ENCODE measurements at regions not wholly inside any gene's neighbourhood (a gene's known extent, or its start where the extent isn't known, plus 50 kb on each side); places are given as distances from the start of the nearest gene placed in this dataset.

DNA sequence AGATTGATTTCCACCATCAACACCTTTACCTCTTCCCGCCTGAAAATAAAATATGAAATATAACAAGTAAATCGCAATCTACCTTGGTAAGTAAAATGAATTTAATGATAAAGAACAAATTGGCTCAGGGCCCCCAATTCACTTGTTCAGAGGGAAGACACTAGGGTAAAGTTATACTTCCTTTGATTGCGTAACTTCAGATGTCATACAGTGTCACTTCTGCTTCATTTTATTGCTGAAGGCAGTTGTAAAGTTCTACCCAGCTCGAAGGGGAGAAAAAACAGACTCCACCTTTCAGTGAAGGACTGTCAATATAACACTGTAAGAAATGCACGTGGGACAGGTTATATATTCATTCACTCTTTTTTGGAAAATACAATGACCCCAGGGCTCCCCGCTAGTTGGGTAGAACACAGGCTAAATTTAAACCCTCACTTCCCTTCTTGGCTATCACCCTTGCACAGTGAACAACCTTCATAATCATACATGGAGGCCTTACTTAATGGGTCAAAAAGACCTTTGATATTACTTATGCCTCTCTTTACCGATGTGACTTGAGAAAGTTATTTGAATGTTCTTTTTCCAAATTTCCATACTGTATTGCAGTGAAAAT is 848.8 kb downstream of the MAT2B start:
- DNase-seq (ENCODE audit: low spot score in 2 of 2), result no peak
- no peak for FAIRE-seq

DNA sequence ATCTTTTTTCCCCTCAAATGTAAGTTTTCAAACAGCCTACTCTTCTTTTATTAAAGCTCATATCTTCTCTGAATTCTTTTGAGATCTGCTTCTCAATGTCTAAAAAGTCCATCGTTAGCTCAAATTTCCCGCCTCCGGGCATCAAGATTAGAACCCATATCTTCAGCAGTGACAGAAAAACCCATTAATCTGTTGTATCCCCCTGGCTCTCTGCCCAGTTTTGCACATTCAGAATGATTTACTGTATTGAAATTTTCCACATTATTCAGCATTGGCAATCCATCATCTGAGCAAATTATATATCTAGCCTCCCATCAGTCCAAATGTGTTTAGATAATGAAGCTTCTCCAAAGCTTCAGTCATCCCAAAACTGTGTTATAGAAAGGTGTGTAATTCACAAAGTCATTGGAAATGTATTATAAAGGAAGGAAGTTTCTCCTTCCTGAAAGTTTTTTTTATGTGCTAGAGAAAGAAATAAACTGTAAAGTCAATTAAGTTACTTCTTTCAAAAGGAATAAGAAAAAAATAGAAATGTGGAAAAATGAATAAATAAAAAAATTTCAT is 849.9 kb downstream of the MAT2B start:
- no peak for DNase-seq (ENCODE audit: low spot score in 2 of 2)
- peak; percentile 26 for FAIRE-seq

DNA sequence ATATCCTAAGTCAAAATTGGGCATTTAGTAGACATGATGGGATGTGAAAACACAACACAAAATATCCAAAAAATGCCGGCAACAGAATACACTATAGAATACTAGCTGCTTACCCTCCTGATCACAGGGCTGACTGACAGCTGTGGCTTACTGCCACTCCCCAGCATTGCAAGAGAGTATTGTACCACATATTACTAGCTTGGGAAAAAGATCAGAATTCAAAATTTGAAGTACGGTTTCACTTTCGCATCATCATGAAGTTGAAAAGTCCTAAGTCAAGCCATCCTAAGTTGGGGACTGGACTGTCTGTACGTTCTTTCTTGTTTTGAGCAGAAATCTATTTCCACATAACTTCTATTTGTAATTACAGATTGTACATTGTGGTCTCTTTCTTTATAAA is 851.4 kb downstream of the MAT2B start:
- DNase-seq (ENCODE audit: low spot score in 2 of 2) (no peak), FAIRE-seq (no peak)

DNA sequence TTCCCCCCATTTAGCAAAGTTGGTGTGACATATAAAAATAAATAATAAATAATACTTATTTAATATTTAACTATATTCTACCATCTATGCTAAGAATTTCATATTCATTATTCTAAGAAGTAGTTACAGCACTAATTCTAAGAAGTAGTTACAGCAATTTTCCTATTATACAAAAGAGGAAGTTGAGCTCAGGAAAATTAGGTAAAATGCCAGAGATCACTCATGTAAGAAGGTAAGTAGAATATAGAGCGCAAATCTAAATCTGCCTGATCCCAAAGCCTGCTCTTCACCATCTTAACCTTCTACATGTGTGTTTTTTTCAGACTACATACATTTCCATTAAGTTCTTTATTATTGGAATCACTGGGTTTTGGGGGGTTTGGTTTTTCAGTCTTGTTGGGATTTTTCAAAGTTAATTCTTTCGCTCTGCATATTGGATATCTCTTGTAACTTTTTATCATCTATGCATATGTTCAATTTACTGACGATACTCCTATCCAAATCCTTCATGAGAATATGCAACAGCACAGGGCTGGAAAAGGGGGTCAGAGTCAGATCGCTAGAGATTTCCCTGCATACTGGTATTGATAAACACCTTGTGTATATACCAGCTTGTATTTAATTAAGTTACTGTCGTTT is 852.1 kb downstream of the MAT2B start:
- FAIRE-seq (no peak), DNase-seq (ENCODE audit: low spot score in 2 of 2) (no peak)

DNA sequence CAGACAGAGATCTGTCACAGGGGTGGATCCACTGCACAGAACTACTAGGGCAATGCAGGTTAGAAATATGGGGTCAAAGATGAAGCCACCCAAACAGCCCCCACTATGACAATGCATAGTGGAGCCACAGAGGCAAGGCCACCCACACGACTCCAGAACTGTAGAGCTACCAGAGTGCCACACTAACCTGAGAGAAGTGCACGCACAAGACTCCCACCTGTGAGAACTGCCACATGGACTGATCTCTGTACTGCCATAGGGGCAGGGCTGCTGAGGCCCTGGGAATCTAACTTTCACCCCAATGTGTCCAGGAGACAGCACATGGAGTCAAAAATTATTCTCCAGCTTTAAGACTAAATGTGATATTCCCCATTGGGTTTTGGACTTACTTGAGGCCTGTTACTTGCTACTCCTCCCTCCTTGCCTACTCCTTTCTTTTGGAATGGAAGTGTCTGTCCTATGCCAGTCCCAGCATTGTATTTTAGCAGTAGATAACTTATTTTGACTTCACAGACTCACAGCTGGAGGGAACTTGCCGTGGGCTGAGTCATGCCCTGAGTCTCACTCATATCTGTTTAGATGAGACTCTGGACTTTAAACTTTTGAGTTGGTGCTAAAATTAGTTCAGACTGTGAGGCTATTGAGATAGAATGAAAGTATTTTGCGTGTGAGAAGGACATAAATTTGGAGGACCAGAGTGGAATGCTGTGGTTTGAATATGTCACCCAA is 853.3 kb downstream of the MAT2B start:
- FAIRE-seq (no peak), DNase-seq (ENCODE audit: low spot score in 2 of 2) (no peak)

DNA sequence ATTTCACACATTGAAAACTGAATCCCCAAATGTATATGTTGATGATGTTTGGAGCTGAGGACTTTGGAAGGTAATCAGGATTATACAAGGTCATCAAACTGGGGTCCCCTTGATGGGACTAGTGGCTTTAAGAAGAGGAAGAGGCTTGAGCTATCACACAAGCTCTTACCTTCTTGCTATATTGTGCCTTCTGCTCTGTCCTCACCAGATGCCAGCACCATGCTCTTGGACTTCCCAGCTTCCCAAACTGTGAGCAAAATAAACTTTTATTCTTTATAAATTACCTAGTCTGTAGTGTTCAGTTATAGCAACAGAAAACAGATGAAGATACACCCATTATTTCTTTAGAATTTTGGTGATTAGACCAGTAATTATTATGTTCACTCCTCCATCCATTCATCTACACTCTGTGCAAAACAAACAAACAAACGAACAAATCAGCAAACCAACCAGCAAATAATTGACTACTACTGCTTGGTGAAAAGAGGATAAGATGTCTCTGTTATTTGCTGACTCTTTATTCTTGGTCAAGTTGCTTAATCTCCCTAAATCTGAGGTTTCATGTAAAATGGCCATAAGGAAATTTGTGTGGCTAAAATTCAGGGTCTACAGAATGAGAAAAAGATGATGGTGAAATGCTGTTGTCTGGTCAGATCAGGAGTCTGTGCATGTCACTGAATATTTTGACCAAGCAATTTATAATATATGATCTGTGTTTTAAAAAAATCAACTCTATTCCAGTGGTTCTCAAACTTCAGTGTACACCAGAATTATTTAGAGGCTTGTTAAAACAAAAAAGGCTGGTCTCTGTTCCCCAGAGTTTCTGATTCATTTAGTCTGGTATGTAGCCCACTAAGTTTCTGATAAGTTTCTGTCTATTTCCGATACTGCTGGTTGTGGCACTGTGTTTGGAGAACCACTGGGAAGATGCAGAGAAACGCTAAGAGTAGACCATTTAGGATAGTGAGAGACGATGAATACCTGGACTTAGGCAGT is 854.1 kb downstream of the MAT2B start:
- no peak for DNase-seq (ENCODE audit: low spot score in 2 of 2)
- FAIRE-seq, result no peak

DNA sequence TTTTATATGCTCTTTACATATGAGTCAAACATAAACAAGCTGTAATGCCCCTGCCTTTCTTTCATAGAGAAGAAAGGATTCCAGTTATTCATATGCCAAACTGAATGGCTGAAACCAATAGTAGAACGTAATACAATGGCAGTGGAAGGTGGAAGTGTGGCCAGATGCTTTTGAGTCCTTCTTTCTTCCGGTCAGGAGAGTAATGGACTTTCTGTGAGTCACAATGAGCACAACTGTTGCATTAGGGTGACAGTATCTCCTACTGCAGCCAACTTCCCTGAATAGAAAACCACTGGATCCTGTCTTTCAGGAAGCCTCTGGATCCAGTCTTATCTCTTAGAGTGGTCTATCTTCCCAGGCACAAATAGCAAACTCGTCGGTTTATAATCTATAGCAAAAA is 855.2 kb downstream of the MAT2B start:
- DNase-seq (ENCODE audit: low spot score in 2 of 2), result no peak
- FAIRE-seq, result no peak

DNA sequence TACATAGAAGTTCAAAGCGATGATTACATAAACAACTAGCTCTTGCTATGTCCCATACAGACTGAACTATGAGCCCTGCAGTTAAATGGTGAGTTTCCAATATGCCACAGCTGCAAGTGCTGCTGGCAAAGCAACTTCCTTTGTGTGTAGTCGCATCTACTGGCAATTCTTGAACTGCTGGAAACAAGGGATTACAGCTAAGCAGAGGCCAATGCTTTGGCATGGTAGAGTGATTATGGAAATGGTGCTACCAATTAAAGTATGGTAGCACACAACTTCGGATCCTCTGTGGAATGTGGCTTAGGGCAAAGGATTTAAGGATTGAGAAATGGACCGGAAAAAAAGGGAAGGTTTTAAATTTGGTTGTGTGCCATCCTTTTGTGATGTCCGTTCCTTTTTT is 856.6 kb downstream of the MAT2B start:
- FAIRE-seq (no peak), DNase-seq (ENCODE audit: low spot score in 2 of 2) (no peak)

DNA sequence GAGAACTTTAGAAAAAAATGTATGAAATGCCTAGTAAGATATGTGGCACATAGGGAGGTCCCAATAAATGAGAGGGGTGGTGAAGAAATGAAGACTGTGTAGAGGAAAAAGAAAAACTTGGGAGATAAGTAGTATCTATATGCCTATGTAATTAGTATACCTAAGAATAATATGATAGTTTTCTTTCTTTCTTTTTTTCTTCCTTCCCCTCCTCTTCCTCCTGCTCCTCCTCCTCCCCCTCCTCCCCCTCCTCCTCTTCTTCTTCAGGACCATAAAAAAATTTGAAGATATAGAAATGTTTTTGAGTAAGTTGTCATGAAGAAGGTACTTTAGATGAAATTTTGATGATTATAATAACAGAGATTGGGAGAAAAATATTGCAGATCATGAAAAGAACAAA is 857.4 kb downstream of the MAT2B start:
- FAIRE-seq (no peak), DNase-seq (ENCODE audit: low spot score in 2 of 2) (no peak)

DNA sequence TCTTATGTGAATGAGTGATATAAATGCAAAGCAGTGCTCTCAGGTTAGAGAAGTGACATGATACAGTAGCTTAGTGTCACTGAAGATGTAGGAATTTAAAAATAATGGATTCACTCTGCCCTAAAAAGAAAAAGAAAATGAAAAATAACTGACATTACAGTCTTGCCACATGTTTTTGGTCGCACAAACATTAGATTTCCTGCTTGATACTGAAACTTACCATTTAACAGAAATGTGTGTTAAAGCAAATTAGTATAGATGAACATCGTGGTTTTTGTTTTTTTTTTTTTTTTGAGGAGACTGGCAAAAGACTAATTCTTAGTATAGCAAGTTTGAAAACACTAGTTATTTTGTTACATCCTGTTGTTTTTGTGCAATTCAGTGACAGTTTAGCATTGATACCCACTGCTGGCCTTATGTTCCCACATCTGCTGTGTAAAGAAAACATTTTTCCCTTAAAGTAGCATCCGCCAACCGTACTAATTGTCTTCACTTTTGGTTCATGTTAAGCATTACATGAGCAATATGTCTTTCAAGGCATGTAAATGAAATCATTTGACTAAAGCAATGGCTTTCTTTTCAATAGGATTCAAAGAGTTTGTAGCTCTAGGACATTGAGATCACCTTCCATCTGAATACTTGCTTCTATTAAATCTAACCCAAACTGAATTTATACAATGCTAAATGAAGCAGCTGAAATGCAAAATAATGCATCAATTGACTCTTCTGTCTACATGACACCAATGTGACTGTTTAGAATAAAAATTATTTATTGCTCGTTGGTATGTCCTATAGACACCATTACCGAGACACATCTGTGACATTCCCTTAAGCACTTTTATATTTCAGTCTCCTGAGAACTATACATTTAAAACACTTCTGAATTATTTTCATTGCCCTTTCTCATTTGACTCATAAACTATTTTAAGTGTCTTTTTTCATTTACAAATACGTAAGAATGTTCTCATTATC is 859.1 kb downstream of the MAT2B start:
- FAIRE-seq (no peak), DNase-seq (ENCODE audit: low spot score in 2 of 2) (no peak)

DNA sequence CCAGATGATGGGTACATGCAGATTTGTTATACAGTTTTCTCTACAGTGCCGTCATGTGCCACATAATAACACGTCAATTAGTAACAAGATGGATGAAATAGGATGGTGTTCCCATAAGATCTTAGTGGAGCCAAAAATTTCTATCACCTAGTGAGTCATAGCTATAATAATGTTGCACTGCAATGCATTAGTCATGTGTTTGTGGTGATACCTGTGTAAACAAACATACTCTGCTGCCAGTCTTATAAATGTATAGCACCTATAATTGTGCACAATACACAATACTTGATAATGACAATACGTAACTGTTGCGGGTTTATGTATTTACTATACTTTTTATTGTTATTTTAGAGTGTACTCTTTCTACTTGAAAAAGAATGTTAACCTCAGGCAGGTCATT is 865.4 kb downstream of the MAT2B start:
- no peak for DNase-seq (ENCODE audit: low spot score in 2 of 2)
- no peak for FAIRE-seq

DNA sequence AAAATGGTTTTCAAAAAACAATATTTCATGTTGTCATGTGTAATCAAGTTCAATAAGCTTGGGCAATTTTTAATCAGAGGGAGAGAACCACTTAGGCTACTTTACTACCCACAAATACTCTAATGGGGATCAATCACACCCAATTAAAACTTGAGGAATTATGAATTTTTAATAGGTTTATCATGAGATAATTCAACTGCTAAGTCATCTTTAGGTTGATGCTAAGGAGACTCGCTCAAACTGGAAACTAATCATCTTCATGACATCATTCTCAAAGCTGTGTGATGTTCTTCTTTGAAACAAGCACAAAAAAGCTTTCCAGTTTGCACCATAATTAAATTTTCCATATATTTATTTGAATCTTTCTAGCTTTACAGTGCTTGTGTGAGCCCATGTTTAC is 867.5 kb downstream of the MAT2B start:
- DNase-seq (ENCODE audit: low spot score in 2 of 2) (no peak), FAIRE-seq (no peak)

DNA sequence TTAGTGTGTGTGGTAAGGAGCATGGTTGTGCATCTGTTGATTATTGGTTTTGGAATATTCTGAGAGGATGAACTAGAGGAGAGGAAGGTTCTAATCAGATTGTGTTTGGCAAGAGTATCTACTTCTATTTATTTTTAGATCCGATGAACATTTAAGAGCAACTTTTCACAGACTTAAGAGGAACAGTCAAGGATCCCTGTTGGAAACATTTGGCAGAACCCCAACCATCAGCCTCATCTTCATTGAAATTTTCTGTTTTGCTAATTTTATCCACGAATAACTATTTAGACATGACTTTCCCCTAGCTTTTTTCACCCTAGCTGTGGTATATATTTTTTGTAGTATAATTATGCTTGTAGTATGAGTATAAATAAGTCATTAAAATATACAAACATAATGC is 868.5 kb downstream of the MAT2B start:
- no peak for DNase-seq (ENCODE audit: low spot score in 2 of 2)
- FAIRE-seq, result no peak

DNA sequence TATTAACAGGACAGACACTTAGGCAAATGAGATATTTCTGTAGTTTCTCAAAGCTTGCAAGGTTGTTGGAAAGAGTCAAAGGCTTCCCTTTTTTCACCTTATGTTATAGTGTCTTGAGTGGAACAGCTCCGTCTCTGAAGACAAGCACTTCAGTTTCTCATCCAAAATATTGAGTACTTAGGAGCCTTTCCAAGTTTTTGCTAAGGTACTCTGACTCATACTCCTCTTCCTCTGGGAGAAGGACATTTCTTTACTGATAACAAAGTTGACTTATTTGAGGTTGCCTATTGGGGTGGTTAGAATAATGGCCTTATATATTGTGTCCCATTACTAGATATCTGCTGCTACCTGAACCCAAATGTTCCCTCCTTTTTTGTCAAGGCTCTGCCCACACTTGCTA is 869.6 kb downstream of the MAT2B start:
- no peak for DNase-seq (ENCODE audit: low spot score in 2 of 2)
- no peak for FAIRE-seq

DNA sequence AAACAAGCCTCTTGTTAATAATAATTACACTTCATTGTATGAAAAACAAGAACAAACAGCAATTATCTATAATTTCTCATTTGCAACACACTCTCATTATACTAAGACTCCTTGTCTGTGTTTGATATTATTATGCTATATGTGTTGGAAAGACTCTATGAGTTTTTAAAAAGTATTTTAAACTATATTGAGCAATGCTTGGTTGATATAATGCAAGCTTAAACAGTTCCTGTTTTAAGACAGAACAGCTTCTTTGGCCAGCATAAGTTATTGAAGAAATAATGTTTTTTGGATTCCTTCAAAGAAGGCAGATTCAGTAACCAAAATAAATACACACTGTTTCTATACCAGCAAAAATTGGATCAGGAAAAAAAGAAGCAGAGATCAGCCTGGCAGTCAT is 871.4 kb downstream of the MAT2B start:
- DNase-seq (ENCODE audit: low spot score in 2 of 2), result no peak
- FAIRE-seq, result no peak

DNA sequence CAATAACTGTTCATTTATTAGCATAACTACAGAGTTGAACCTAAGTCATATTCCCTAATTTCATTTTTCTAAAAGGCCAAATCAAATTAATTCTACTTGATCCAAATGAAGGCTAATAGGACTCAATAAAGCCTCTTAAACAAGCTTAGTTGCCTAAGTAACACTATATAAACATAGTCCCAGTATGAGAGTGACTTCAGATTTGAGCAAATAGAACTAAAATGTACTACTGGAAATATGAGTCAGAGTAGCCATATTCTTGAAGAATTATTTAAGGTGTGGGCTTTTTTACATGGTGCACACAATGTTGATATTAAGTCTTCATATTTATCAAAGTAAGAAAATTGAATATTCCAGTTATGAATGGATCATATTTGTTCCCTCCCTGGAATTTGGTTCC is 872.3 kb downstream of the MAT2B start:
- no peak for FAIRE-seq
- no peak for DNase-seq (ENCODE audit: low spot score in 2 of 2)

DNA sequence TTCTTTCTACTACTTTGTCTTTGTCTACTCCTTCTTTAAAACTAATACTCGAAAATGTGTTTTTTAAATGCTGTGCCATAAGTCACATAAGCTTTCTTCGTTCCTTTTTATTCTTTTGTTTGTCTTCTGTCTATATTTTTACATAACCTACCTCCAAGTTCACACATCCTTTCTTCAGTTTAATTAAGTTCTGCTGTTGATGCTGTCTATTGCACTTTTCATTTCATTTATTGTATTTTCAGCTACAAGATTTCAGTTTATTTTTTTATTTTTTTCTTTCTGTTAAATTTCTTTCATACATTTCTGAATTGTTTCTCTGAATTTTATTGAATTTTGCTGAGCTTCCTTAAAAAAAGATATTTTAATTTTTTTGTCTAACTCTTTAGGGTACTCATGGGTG is 878.2 kb downstream of the MAT2B start:
- peak; percentile 33 for FAIRE-seq
- no peak for DNase-seq (ENCODE audit: low spot score in 2 of 2)

DNA sequence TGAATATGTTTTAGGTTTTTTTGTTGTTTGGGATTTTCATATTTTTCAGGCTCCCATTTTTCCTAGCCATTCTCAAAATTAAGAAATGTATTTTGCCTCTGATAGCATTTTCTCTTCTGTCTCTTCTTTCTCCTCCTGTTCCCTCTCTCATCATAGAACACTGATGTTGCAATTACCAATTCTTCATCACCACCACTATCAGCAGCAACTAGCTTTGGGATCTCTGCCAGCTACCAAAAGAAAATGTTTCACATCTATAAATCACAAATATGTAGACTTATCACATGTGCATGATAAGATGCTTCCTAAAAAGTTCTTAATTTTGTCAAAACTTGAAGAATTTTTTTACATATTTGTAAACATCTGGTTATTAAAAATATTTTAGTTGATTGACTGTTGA is 887.1 kb downstream of the MAT2B start:
- no peak for DNase-seq (ENCODE audit: low spot score in 2 of 2)
- FAIRE-seq, result peak; percentile 6

DNA sequence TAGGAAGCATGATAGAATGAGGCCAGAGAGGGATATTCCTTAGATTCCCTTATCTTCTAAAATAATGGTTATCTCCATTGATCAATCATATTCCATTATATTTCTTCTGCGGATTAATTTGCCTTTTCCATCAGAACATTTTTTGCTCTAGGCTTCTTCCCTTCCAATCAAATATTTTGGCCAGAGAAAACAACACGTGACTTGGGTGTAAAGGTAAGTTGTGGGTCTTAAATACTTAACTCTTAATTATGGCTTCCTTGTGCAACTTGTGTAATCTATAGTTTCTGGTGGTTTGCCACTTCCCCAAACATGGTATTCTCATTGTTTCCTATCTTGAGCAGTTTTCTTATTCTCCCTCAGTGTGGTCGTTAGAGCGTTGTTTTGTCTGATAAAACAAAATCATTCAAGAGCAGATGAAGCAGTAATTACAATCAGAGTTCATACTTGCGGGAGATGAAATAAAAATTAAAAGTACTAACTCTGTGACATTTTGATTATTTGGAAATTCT is 889.3 kb downstream of the MAT2B start:
- DNase-seq (ENCODE audit: low spot score in 2 of 2) (no peak), FAIRE-seq (no peak)

Measured in frontal cortex (tissue), 3 donors.